ENCODE measurements at regions not wholly inside any gene's neighbourhood (a gene's known extent, or its start where the extent isn't known, plus 50 kb on each side); places are given as distances from the start of the nearest gene placed in this dataset.

DNA sequence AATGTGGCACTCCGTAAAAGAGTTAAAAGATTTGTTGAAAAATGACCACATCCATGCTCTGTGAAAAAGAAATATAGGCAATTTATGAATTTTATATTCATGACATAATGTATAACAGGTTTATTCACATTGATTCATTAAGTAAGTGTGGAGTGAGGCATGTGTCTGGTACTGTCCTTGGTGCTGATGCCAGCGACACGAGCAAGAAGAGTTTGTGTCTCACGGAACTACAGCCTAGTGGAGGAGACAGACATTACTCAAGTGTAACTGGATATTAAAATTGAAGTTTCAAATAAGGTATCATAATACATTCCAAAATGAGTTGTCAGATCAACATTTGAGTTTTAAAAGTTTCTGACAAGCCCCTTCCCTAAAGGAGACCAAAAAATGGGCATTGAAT, 122.7 kb upstream of the PRNP start:
- peak; percentile 46 for TF ChIP-seq CTCF (IDR thresholded peaks at IDR 0.05; ENCODE audit: low read depth, low read length)
- peak; percentile 72 to 74 for DNase-seq (ENCODE audit: low read depth in 2 of 2)
- no peak overlapping the region for H3K4me3 ChIP-seq (replicated peaks in 1 of 2; ENCODE audit: low read depth in 2 of 2, low read length in 2 of 2)

GRCh38 chr20:4563031-4563430, 123.2 kb upstream of the PRNP start:
- DNase-seq (ENCODE audit: low read depth in 2 of 2) = no peak
- TF ChIP-seq CTCF (IDR thresholded peaks at IDR 0.05; ENCODE audit: low read depth, low read length) = no peak
- H3K4me3 ChIP-seq (replicated peaks in 1 of 2; ENCODE audit: low read depth in 2 of 2, low read length in 2 of 2) = no peak overlapping the region

GRCh38 chr20:4560667-4561066, 125.6 kb upstream of the PRNP start:
- H3K4me3 ChIP-seq (replicated peaks in 1 of 2; ENCODE audit: low read depth in 2 of 2, low read length in 2 of 2) = no peak overlapping the region
- DNase-seq (ENCODE audit: low read depth in 2 of 2) = peak in 1 of 2 donors; percentile 23
- TF ChIP-seq CTCF (IDR thresholded peaks at IDR 0.05; ENCODE audit: low read depth, low read length) = no peak

- no peak for TF ChIP-seq CTCF (IDR thresholded peaks at IDR 0.05; ENCODE audit: low read depth, low read length)
- H3K4me3 ChIP-seq (replicated peaks in 1 of 2; ENCODE audit: low read depth in 2 of 2, low read length in 2 of 2) = no peak overlapping the region
- DNase-seq (ENCODE audit: low read depth in 2 of 2) = no peak
These were observed 126.3 kb upstream of the PRNP start for GRCh38 chr20:4559906-4560305.

DNA sequence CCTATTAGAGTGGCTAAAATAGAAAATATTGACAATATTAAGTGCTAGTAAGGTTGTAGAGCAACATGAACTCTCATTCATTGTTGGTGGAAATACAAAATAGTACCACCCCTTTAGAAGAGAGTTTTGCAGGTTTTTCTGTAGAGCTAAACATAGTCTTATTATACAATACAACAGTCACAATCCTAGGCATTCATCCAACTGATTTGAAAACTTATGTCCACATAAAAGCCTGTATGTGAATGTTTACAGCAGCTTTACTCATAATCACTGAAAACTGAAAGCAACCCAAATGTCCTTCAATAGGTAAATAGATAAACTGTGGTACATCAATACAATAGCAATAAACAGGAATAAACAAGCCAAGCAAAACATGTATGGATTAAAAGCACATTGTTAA, 127.2 kb upstream of the PRNP start:
- no peak for TF ChIP-seq CTCF (IDR thresholded peaks at IDR 0.05; ENCODE audit: low read depth, low read length)
- no peak for DNase-seq (ENCODE audit: low read depth in 2 of 2)
- no peak overlapping the region for H3K4me3 ChIP-seq (replicated peaks in 1 of 2; ENCODE audit: low read depth in 2 of 2, low read length in 2 of 2)

GRCh38 chr20:4556781-4557180, 129.5 kb upstream of the PRNP start:
- no peak for TF ChIP-seq CTCF (IDR thresholded peaks at IDR 0.05; ENCODE audit: low read depth, low read length)

DNA sequence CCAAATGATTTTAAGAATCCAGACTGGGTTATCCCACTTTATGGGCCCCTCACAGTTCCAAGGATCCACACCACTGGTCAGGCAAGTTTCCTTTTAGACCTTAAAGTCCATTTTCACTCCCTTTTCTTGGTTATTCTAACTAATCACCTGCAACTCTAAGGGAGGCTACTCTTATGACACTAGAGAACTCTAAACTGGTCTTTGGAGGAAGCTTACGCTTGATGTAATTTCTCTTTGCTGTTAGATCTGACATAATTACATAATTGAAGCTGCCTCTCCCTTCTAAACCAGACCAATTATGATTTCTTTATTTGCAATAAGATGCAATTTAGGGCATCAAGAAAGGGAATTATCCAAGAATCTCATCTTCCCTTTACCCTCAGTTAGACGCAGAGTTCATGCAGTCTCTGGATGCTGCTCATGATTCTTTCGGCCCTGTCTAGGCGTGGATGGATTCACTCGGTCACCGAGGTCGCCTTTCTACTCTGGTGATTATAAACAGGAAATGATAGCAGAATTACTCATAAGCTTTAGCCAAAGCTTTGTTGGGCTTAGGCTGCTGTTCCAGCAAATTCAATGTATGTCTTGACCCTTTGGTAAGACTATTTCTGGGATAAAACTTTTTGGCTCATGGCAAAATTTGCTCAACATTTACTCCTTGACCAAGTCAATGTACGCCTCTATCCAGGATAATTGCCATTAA, 130.9 kb upstream of the PRNP start:
- DNase-seq (ENCODE audit: low read depth in 2 of 2) = peak; percentile 21 to 58
- TF ChIP-seq CTCF (IDR thresholded peaks at IDR 0.05; ENCODE audit: low read depth, low read length) = no peak
- H3K4me3 ChIP-seq (replicated peaks in 1 of 2; ENCODE audit: low read depth in 2 of 2, low read length in 2 of 2) = no peak overlapping the region

More at GRCh38 chr20:4556781-4557180, 129.5 kb upstream of the PRNP start:
- DNase-seq (ENCODE audit: low read depth in 2 of 2) = no peak
- H3K4me3 ChIP-seq (replicated peaks in 1 of 2; ENCODE audit: low read depth in 2 of 2, low read length in 2 of 2) = no peak overlapping the region
